Suprapubic skin (tissue), 2 donors: ENCODE measurements at regions not wholly inside any gene's neighbourhood (a gene's known extent, or its start where the extent isn't known, plus 50 kb on each side); places are given as distances from the start of the nearest gene placed in this dataset.

Experiments
- EP300 ChIP-seq: sonication (generic); formaldehyde crosslinking; IDR thresholded peaks from one replicate; pipeline ENCODE4 v1.6.1; 2017; ENCODE audit warnings: antibody characterized with exemption
- POLR2A ChIP-seq, 2 donors: fragments of 450-650 bp; IDR thresholded peaks; one replicate each; pipeline ENCODE4 v1.6.1; 2017; ENCODE audit warnings: antibody characterized with exemption in 2 of 2, mild to moderate bottlenecking in 2 of 2, moderate library complexity in 2 of 2

- no peak for TF ChIP-seq POLR2A (IDR thresholded peaks at IDR 0.05)
- TF ChIP-seq EP300, result no peak
These were observed 602.8 kb upstream of the DIAPH2 start for GRCh38 chrX:96081891-96082290.
